HCT116 (cell line): ENCODE measurements at regions not wholly inside any gene's neighbourhood (a gene's known extent, or its start where the extent isn't known, plus 50 kb on each side); places are given as distances from the start of the nearest gene placed in this dataset.

Experiments used
- ATAC-seq: fragments of 200-7000 bp; cut with Tn5 transposase; 2 replicates; pipeline ENCODE4 v1.9.1; 2020; ENCODE audit warnings: mild to moderate bottlenecking, moderate library complexity
- BruUV-seq: library from RNA; stranded (reverse); fragments of 400-500 nt; replicated peaks from 2 replicates; lab custom pipeline; 2021; lab: Mats Ljungman, UMichigan
- CTCF ChIA-PET: fragments of 300-600 bp; sonication (Branson Sonifier 250); formaldehyde crosslinking; loops from one replicate; lab custom pipeline; 2021; ENCODE audit warnings: antibody characterized with exemption; lab: Charles Lee
- POLR2A ChIA-PET: fragments of 300-600, 350-600 bp; sonication (Branson Sonifier 250); formaldehyde crosslinking; loops from one replicate; lab custom pipeline; 2021; ENCODE audit warnings: antibody characterized with exemption; lab: Charles Lee
- RAD21 ChIA-PET, 2 experiments: fragments of 300-600 bp; sonication (Branson Sonifier 250); formaldehyde crosslinking; loops; one replicate each; lab custom pipeline; 2023; ENCODE audit warnings: low total read pairs in 2 of 2; ENCODE audit not compliant: uncharacterized antibody in 2 of 2, unreplicated experiment in 2 of 2, low non-redundant PET in 1 of 2; lab: Charles Lee
- DNase-seq: peaks from one replicate; pipeline ENCODE4 v3.0.0-alpha.2; 2010; ENCODE audit warnings: low read depth, low spot score
- H2AFZ ChIP-seq: fragments of 200-600 bp; shearing (Covaris generic), sonication (generic); 2 replicates; pipeline ENCODE4 v1.6.1; 2017; ENCODE audit warnings: low read depth, mixed run types, mixed read lengths, antibody characterized with exemption, low read length; ENCODE audit not compliant: poor library complexity, severe bottlenecking
- H3K27ac ChIP-seq: 2 replicates; pipeline ENCODE4 v1.5.1; 2012; ENCODE audit warnings: low read depth, low read length
- H3K27me3 ChIP-seq: fragments of 200-600 bp; sonication (generic); 2 replicates; pipeline ENCODE4 v1.6.1; 2016; ENCODE audit warnings: mixed run types, low read length, mixed read lengths; ENCODE audit not compliant: insufficient read depth
- H3K36me3 ChIP-seq, 2 experiments: fragments of 200-500 bp in 1 of 2; fragments of 200-600 bp in 1 of 2; sonication (Bioruptor generic) in 1 of 2; sonication (generic) in 1 of 2; 2 replicates each; pipeline versions ENCODE4 v1.5.1 to v1.6.1; 2014 to 2016; ENCODE audit warnings: low read length in 2 of 2, inconsistent platforms in 1 of 2, mixed read lengths in 1 of 2, mixed run types in 1 of 2; ENCODE audit not compliant: insufficient read depth in 2 of 2, control insufficient read depth in 1 of 2
- H3K4me1 ChIP-seq, 2 experiments: fragments of 200-600 bp in 1 of 2; sonication (generic) in 1 of 2; 2 replicates each; pipeline versions ENCODE4 v1.5.1 to v1.6.1; 2012 to 2017; ENCODE audit warnings: low read length in 2 of 2, inconsistent platforms in 1 of 2, mild to moderate bottlenecking in 1 of 2, mixed read lengths in 1 of 2, mixed run types in 1 of 2, moderate library complexity in 1 of 2; ENCODE audit not compliant: insufficient read depth in 2 of 2, control insufficient read depth in 1 of 2
- H3K4me2 ChIP-seq: fragments of 200-600 bp; sonication (generic); 2 replicates; pipeline ENCODE4 v1.6.1; 2017; ENCODE audit warnings: mixed run types, low read length, mixed read lengths
- H3K4me3 ChIP-seq, 2 experiments: fragments of 200-600 bp in 1 of 2; sonication (generic) in 1 of 2; replicated peaks in 1 of 2; 2 replicates each; pipeline ENCODE4 v1.5.1; 2011 to 2016; ENCODE audit warnings: low read length in 2 of 2, control low read depth in 1 of 2, low read depth in 1 of 2, mild to moderate bottlenecking in 1 of 2, mixed read lengths in 1 of 2, mixed run types in 1 of 2
- H3K79me2 ChIP-seq: fragments of 200-600 bp; sonication (generic); 2 replicates; pipeline ENCODE4 v1.6.1; 2017; ENCODE audit warnings: mild to moderate bottlenecking, mixed run types, low read length, moderate library complexity, mixed read lengths; ENCODE audit not compliant: insufficient read depth
- H3K9ac ChIP-seq: fragments of 200-600 bp; sonication (generic); 2 replicates; pipeline ENCODE4 v1.6.1; 2016; ENCODE audit warnings: low read length, mixed read lengths
- H3K9me2 ChIP-seq: fragments of 200-600 bp; sonication (generic), shearing (Covaris generic); 2 replicates; pipeline ENCODE4 v1.6.1; 2017; ENCODE audit warnings: mixed run types, mild to moderate bottlenecking, moderate library complexity; ENCODE audit not compliant: insufficient read depth
- H3K9me3 ChIP-seq, 2 experiments: fragments of 200-500 bp in 1 of 2; fragments of 200-600 bp in 1 of 2; sonication (Bioruptor generic) in 1 of 2; sonication (generic) in 1 of 2; 2 replicates each; pipeline ENCODE4 v1.6.1; 2014 to 2017; ENCODE audit warnings: low read length in 2 of 2, mixed read lengths in 2 of 2, inconsistent platforms in 1 of 2, low read depth in 1 of 2, mild to moderate bottlenecking in 1 of 2, mixed run types in 1 of 2, moderate library complexity in 1 of 2; ENCODE audit not compliant: control insufficient read depth in 1 of 2, insufficient read depth in 1 of 2
- H4K20me1 ChIP-seq: fragments of 200-600 bp; sonication (generic), shearing (Covaris generic); 2 replicates; pipeline ENCODE4 v1.6.1; 2017; ENCODE audit warnings: mixed run types, mild to moderate bottlenecking, moderate library complexity; ENCODE audit not compliant: insufficient read depth
- ATF3 ChIP-seq: IDR thresholded peaks from 2 replicates; pipeline ENCODE4 v1.6.1; 2012
- CTCF ChIP-seq, 3 experiments: fragments of 200-600 bp in 1 of 3; sonication (generic) in 1 of 3; IDR thresholded peaks in 2 of 3; conservative IDR thresholded peaks in 1 of 3; 2 replicates each; pipeline ENCODE4 v1.5.1; 2012 to 2017; ENCODE audit warnings: low read depth in 2 of 3, low read length in 2 of 3, antibody characterized with exemption in 1 of 3, borderline replicate concordance in 1 of 3, control low read depth in 1 of 3, mild to moderate bottlenecking in 1 of 3, mixed read lengths in 1 of 3, mixed run types in 1 of 3, moderate library complexity in 1 of 3; ENCODE audit not compliant: insufficient read depth in 1 of 3
- FOSL1 ChIP-seq: IDR thresholded peaks from 2 replicates; pipeline ENCODE4 v1.6.1; 2012; ENCODE audit warnings: low read depth
- JUND ChIP-seq: IDR thresholded peaks from 2 replicates; pipeline ENCODE4 v1.6.1; 2012
- REST ChIP-seq: IDR thresholded peaks from 2 replicates; pipeline ENCODE4 v1.6.1; 2012; ENCODE audit warnings: low read depth
- intact Hi-C: fragments of 100-400 bp; cut with micrococcal nuclease; formaldehyde crosslinking; loops from 2 replicates; pipeline ENCODE4 v1.10.0; 2022

GRCh38 chr9:115746496-115746895 lies 407.1 kb upstream of the PAPPA start (continued):
- TF ChIP-seq CTCF (IDR thresholded peaks at IDR 0.05 in 2 of 3, conservative IDR thresholded peaks at IDR 0.05 in 1 of 3; ENCODE audit: borderline replicate concordance in 1 of 3, insufficient read depth in 1 of 3, low read depth in 2 of 3, low read length in 2 of 3), result no peak
- TF ChIP-seq JUND, result no peak
- TF ChIP-seq FOSL1, result no peak
- TF ChIP-seq ATF3, result no peak
- TF ChIP-seq, all 23 proteins: peak for 0

- no peaks in the 10 kb centered on the region for H3K4me1 ChIP-seq
- ChIA-PET CTCF (no interaction called here), POLR2A (no interaction called here), RAD21 (no interaction called here)
- no TSS peak for BruUV-seq
- H3K9ac ChIP-seq, result no peak overlapping the region
- H3K9me3 ChIP-seq, result no peaks in the 10 kb centered on the region
- DNase-seq, result no peak
- no peak for TF ChIP-seq REST
- intact Hi-C loops, result no loop called here
- H3K36me3 ChIP-seq, result no peaks in the 10 kb centered on the region
- H3K4me2 ChIP-seq, result no peak overlapping the region
- H3K9me2 ChIP-seq, result no peaks in the 10 kb centered on the region
- no peak overlapping the region for H3K27ac ChIP-seq
- no peak overlapping the region for H3K4me3 ChIP-seq
- H4K20me1 ChIP-seq, result no peaks in the 10 kb centered on the region; the same call in 1 of the 2 replicates
- H3K27me3 ChIP-seq, result peaks cover 31% of the 10 kb centered on the region
- ATAC-seq, result no peak
- H3K79me2 ChIP-seq, result no peaks in the 10 kb centered on the region
- no peak overlapping the region for H2AFZ ChIP-seq
Measured at GRCh38 chr9:115747731-115748130, 405.9 kb upstream of the PAPPA start.
